ENCODE measurements at regions not wholly inside any gene's neighbourhood (a gene's known extent, or its start where the extent isn't known, plus 50 kb on each side); places are given as distances from the start of the nearest gene placed in this dataset.

DNA sequence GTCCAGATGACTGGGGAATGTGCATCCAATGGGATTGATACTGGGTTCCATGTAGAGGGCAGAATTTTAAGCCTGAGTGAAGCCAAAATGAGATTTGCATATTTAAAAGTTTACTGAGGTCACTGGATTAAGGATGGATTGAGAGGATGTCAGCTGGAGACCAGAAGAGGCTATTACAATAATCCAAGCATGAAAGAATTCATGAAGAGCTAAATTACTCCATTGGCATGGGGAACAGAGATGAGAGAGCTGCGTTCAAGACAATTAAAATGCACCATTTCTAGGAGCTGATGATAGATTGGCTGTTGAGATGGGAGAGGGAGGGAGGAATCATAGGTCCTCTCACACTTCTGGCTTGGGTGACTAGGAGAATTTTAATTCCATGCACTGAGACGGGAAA is 158.5 kb downstream of the JCAD start:
- no peaks in the 10 kb centered on the region for H3K9me3 ChIP-seq (ENCODE audit: insufficient read depth, low read depth, low read length)

DNA sequence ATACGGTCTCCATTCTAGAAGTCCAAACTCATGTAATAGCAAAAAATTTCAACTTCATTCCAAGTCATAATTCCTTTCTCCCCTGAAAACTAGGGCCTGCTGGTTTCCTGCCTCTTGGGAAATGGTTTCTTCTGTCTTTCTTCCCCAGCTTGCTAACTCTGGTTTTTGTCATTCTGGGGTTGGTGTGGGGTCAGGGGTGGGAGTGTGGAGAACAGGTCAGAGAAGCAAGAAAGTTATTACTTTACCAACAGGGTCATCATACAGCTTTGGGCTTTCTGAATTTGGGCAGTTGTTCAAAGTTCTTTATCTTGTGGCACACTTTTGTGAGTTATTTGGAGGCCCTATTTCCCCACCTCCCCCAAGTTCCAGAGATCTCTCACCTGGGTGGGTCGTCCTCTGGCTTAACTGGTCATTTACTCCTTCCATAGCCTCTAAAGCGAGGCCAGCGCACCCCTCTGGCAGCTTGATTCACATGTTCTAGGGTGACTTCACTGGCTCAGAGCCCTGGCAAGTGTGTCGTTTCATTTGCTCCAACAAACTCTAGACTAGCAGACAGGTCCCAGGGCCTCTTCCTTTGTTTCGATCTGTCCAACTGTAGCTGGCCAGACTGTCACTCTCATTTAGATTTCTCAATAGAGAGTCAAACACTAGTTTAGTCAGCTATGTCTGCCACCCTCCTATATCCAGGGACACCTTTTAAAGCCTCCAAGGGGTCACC is 161.2 kb downstream of the JCAD start:
- Histone ChIP-seq H3K27me3 (ENCODE audit: insufficient read depth, low read length, poor library complexity, severe bottlenecking) (no peaks in the 10 kb centered on the region), H2AFZ (ENCODE audit: low read length) (no peak overlapping the region), H3K4me2 (ENCODE audit: low read depth, low read length, poor library complexity, severe bottlenecking) (no peak overlapping the region), H3K79me2 (ENCODE audit: insufficient read depth, low read length) (no peaks in the 10 kb centered on the region), H4K20me1 (ENCODE audit: insufficient read depth, low read length, poor library complexity, severe bottlenecking) (no peaks in the 10 kb centered on the region), H3K9ac (ENCODE audit: low read depth, low read length, poor library complexity, severe bottlenecking) (no peak overlapping the region), H3K9me3 (ENCODE audit: insufficient read depth, low read depth, low read length) (no peaks in the 10 kb centered on the region), H3K4me1 (ENCODE audit: insufficient read depth, low read length, poor library complexity, severe bottlenecking) (no peaks in the 10 kb centered on the region), H3K4me3 (ENCODE audit: low read length, poor library complexity, severe bottlenecking) (no peak overlapping the region), H3F3A (ENCODE audit: low read depth) (no peaks in the 10 kb centered on the region), H3K36me3 (ENCODE audit: insufficient read depth, low read length) (no peaks in the 10 kb centered on the region), H3K9me2 (replicated peaks; ENCODE audit: low read depth, low read length) (no peaks in the 10 kb centered on the region)
- no peak for TF ChIP-seq EZH2phosphoT487 (IDR thresholded peaks at IDR 0.05; ENCODE audit: borderline replicate concordance)
- TF ChIP-seq, protein P1, sequence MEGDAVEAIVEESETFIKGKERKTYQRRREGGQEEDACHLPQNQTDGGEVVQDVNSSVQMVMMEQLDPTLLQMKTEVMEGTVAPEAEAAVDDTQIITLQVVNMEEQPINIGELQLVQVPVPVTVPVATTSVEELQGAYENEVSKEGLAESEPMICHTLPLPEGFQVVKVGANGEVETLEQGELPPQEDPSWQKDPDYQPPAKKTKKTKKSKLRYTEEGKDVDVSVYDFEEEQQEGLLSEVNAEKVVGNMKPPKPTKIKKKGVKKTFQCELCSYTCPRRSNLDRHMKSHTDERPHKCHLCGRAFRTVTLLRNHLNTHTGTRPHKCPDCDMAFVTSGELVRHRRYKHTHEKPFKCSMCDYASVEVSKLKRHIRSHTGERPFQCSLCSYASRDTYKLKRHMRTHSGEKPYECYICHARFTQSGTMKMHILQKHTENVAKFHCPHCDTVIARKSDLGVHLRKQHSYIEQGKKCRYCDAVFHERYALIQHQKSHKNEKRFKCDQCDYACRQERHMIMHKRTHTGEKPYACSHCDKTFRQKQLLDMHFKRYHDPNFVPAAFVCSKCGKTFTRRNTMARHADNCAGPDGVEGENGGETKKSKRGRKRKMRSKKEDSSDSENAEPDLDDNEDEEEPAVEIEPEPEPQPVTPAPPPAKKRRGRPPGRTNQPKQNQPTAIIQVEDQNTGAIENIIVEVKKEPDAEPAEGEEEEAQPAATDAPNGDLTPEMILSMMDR (conservative IDR thresholded peaks at IDR 0.05; ENCODE audit: low read length) = no peak

More for the DNA sequence above, 158.5 kb downstream of the JCAD start:
- Histone ChIP-seq H3K4me1 (ENCODE audit: insufficient read depth, low read length, poor library complexity, severe bottlenecking) (no peaks in the 10 kb centered on the region), H3K27me3 (ENCODE audit: insufficient read depth, low read length, poor library complexity, severe bottlenecking) (peaks cover 4% of the 10 kb centered on the region), H3K36me3 (ENCODE audit: insufficient read depth, low read length) (no peaks in the 10 kb centered on the region), H4K20me1 (ENCODE audit: insufficient read depth, low read length, poor library complexity, severe bottlenecking) (no peaks in the 10 kb centered on the region), H3K4me3 (ENCODE audit: low read length, poor library complexity, severe bottlenecking) (no peak overlapping the region), H3K4me2 (ENCODE audit: low read depth, low read length, poor library complexity, severe bottlenecking) (no peak overlapping the region), H3K9me2 (replicated peaks; ENCODE audit: low read depth, low read length) (no peaks in the 10 kb centered on the region), H2AFZ (ENCODE audit: low read length) (no peak overlapping the region), H3F3A (ENCODE audit: low read depth) (no peaks in the 10 kb centered on the region), H3K79me2 (ENCODE audit: insufficient read depth, low read length) (no peaks in the 10 kb centered on the region), H3K9ac (ENCODE audit: low read depth, low read length, poor library complexity, severe bottlenecking) (no peak overlapping the region)
- TF ChIP-seq, protein P1 (conservative IDR thresholded peaks at IDR 0.05; ENCODE audit: low read length) = no peak
- TF ChIP-seq EZH2phosphoT487 (IDR thresholded peaks at IDR 0.05; ENCODE audit: borderline replicate concordance) = no peak

DNA sequence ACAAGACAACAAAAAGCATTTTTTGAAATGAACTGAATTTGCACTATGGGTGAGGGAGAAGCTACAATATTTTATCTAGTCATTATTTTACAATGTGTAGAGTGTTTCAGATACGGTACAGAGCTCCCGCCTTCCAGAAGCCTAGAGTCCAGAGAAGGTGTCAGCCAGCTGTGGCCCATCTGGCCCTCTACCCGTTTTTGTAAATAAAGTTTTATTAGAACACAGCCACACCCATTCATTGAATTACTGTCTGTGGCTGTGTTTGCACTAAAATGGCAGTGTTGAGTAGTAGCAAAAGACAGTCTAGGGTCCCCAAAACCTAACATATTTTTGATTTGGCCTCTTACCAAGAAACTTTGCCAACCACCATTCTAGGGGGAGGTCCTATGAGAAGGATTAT is 162.0 kb downstream of the JCAD start:
- H3K4me2 ChIP-seq (ENCODE audit: low read depth, low read length, poor library complexity, severe bottlenecking) = no peak overlapping the region

More for the DNA sequence above, 162.0 kb downstream of the JCAD start:
- Histone ChIP-seq H3K9me2 (replicated peaks; ENCODE audit: low read depth, low read length) (no peaks in the 10 kb centered on the region), H4K20me1 (ENCODE audit: insufficient read depth, low read length, poor library complexity, severe bottlenecking) (no peaks in the 10 kb centered on the region), H3K4me3 (ENCODE audit: low read length, poor library complexity, severe bottlenecking) (no peak overlapping the region), H2AFZ (ENCODE audit: low read length) (no peak overlapping the region), H3K9ac (ENCODE audit: low read depth, low read length, poor library complexity, severe bottlenecking) (no peak overlapping the region), H3K79me2 (ENCODE audit: insufficient read depth, low read length) (no peaks in the 10 kb centered on the region), H3K9me3 (ENCODE audit: insufficient read depth, low read depth, low read length) (no peaks in the 10 kb centered on the region), H3K4me1 (ENCODE audit: insufficient read depth, low read length, poor library complexity, severe bottlenecking) (no peaks in the 10 kb centered on the region), H3K36me3 (ENCODE audit: insufficient read depth, low read length) (no peaks in the 10 kb centered on the region), H3K27me3 (ENCODE audit: insufficient read depth, low read length, poor library complexity, severe bottlenecking) (no peaks in the 10 kb centered on the region), H3F3A (ENCODE audit: low read depth) (no peaks in the 10 kb centered on the region)
- TF ChIP-seq EZH2phosphoT487 (IDR thresholded peaks at IDR 0.05; ENCODE audit: borderline replicate concordance) = no peak
- TF ChIP-seq, protein P1 (conservative IDR thresholded peaks at IDR 0.05; ENCODE audit: low read length) = no peak

Measured in Loucy (cell line).